ENCODE measurements at regions not wholly inside any gene's neighbourhood (a gene's known extent, or its start where the extent isn't known, plus 50 kb on each side); places are given as distances from the start of the nearest gene placed in this dataset.

DNA sequence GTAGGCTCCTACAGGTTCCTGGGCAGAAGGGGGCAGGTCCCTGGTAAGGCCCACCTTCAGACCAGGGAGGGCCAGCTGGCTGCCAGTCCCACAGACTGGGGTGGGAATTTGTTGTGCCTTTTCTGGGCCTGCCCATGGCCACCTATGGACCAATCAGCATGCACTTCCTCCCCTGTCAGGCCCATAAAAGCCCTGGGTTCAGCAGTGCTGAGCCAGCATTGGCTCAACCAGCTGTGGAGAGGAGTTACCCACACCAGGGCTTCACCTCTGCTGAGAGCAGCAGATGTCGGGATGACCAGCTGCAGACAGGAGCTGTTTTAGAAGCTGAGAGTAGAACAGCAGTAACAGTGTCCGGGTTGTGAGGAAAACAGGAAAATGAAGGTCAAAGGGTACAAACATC is 373.4 kb upstream of the ACO1 start:
- Histone ChIP-seq H3K27me3 (ENCODE audit: control insufficient read depth, insufficient read depth, low read length, poor library complexity, severe bottlenecking) (no peaks in the 10 kb centered on the region), H3K9ac (ENCODE audit: extremely low read depth, low read length, poor library complexity, severe bottlenecking) (no peak overlapping the region), H3K27ac (ENCODE audit: low read depth, low read length) (no peak overlapping the region), H3K9me3 (ENCODE audit: control insufficient read depth, low read length) (no peaks in the 10 kb centered on the region), H3K36me3 (ENCODE audit: control insufficient read depth, insufficient read depth, low read length) (no peaks in the 10 kb centered on the region), H3K4me3 (ENCODE audit: low read length) (no peak overlapping the region), H3K4me1 (ENCODE audit: control insufficient read depth, insufficient read depth, low read length) (no peaks in the 10 kb centered on the region)
- Mint-ChIP-seq H3K9me3 (peaks cover 12% of the 10 kb centered on the region), H3K4me1 (no peaks in the 10 kb centered on the region), H3K36me3 (ENCODE audit: low read depth) (no peaks in the 10 kb centered on the region), H3K27ac (no peak overlapping the region), H3K27me3 (ENCODE audit: insufficient read depth) (no peaks in the 10 kb centered on the region), H3K4me3 (no peak overlapping the region)
- WGBS, 2 experiments (ENCODE audit: insufficient coverage in 1 of 2, insufficient read length in 1 of 2): 80 to 96% methylated on average over 1 to 2 of the region's 2 CpGs
- DNase-seq: peak; percentile 40
- TF ChIP-seq, protein P1, sequence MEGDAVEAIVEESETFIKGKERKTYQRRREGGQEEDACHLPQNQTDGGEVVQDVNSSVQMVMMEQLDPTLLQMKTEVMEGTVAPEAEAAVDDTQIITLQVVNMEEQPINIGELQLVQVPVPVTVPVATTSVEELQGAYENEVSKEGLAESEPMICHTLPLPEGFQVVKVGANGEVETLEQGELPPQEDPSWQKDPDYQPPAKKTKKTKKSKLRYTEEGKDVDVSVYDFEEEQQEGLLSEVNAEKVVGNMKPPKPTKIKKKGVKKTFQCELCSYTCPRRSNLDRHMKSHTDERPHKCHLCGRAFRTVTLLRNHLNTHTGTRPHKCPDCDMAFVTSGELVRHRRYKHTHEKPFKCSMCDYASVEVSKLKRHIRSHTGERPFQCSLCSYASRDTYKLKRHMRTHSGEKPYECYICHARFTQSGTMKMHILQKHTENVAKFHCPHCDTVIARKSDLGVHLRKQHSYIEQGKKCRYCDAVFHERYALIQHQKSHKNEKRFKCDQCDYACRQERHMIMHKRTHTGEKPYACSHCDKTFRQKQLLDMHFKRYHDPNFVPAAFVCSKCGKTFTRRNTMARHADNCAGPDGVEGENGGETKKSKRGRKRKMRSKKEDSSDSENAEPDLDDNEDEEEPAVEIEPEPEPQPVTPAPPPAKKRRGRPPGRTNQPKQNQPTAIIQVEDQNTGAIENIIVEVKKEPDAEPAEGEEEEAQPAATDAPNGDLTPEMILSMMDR (conservative IDR thresholded peaks at IDR 0.05): no peak

DNA sequence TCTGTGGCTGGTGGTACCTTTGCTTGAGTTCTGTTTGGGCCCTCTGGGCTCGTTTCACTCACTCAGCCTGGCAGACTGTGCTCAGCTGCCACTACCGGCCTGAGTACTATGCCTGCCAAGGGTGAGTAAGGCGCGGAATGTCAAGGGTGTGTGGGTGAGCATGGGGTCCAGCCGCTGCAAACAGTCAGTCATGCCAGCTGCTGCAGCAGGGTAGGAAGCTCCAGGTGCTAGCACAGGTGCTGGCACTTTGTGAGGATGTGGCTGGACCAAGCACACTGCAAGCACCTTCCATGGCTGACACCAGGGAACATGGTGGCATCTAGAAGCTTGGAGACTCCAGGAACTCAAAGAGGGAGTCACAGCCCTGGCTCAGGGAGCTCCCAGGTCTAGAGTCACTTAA is 368.6 kb upstream of the ACO1 start:
- Histone ChIP-seq H3K27ac (ENCODE audit: low read depth, low read length) (no peak overlapping the region), H3K9me3 (ENCODE audit: control insufficient read depth, low read length) (no peaks in the 10 kb centered on the region), H3K4me1 (ENCODE audit: control insufficient read depth, insufficient read depth, low read length) (no peaks in the 10 kb centered on the region), H3K27me3 (ENCODE audit: control insufficient read depth, insufficient read depth, low read length, poor library complexity, severe bottlenecking) (no peaks in the 10 kb centered on the region), H3K4me3 (ENCODE audit: low read length) (no peak overlapping the region), H3K36me3 (ENCODE audit: control insufficient read depth, insufficient read depth, low read length) (no peaks in the 10 kb centered on the region), H3K9ac (ENCODE audit: extremely low read depth, low read length, poor library complexity, severe bottlenecking) (no peak overlapping the region)
- no peaks in the 10 kb centered on the region for H3K36me3 Mint-ChIP-seq (ENCODE audit: low read depth)
- TF ChIP-seq, protein P1 (conservative IDR thresholded peaks at IDR 0.05): no peak
- no peaks in the 10 kb centered on the region for H3K4me1 Mint-ChIP-seq
- H3K27ac Mint-ChIP-seq: no peak overlapping the region
- no peaks in the 10 kb centered on the region for H3K27me3 Mint-ChIP-seq (ENCODE audit: insufficient read depth)
- H3K4me3 Mint-ChIP-seq: no peak overlapping the region
- H3K9me3 Mint-ChIP-seq: peaks cover 12% of the 10 kb centered on the region
- peak; percentile 26 for DNase-seq
- 92 to 100% methylated on average over 1 to 5 of the region's 5 CpGs for WGBS, 2 experiments (ENCODE audit: insufficient coverage in 1 of 2, insufficient read length in 1 of 2)

DNA sequence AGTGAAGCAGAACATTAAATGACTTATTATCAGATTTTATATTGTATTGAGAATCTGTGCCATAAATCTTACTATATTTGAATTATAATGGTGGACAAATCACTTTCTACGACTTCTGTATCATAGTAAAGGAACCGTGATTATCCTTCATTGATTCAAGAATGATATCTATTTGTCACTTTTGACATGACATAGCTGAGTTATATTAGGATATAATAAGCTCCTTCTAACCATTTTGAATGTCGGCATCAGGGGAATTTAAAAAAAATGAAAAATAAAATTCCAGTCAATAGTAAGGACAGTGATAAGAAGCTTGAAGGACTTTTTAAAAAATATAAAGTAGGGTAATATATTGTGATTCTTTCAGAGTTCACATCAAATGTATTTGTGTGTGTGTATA is 338.9 kb upstream of the ACO1 start:
- Mint-ChIP-seq H3K4me3 (no peak overlapping the region), H3K4me1 (peaks cover 25% of the 10 kb centered on the region), H3K27ac (no peak overlapping the region), H3K36me3 (ENCODE audit: low read depth) (no peaks in the 10 kb centered on the region), H3K9me3 (peaks cover 2% of the 10 kb centered on the region), H3K27me3 (ENCODE audit: insufficient read depth) (peaks cover 2% of the 10 kb centered on the region)
- Histone ChIP-seq H3K9me3 (ENCODE audit: control insufficient read depth, low read length) (no peaks in the 10 kb centered on the region), H3K36me3 (ENCODE audit: control insufficient read depth, insufficient read depth, low read length) (no peaks in the 10 kb centered on the region), H3K27ac (ENCODE audit: low read depth, low read length) (no peak overlapping the region), H3K9ac (ENCODE audit: extremely low read depth, low read length, poor library complexity, severe bottlenecking) (no peak overlapping the region), H3K4me3 (ENCODE audit: low read length) (no peak overlapping the region), H3K4me1 (ENCODE audit: control insufficient read depth, insufficient read depth, low read length) (no peaks in the 10 kb centered on the region), H3K27me3 (ENCODE audit: control insufficient read depth, insufficient read depth, low read length, poor library complexity, severe bottlenecking) (no peaks in the 10 kb centered on the region)
- TF ChIP-seq, protein P1 (conservative IDR thresholded peaks at IDR 0.05): no peak
- no peak for DNase-seq
- WGBS, 2 experiments (ENCODE audit: insufficient coverage in 1 of 2, insufficient read length in 1 of 2): 89% methylated on average over 3 of the region's 3 CpGs; no CpG with 5 or more reads in 1 of the 2 experiments
